Inflammatory macrophage treated with lipopolysaccharide for 1 hour (primary cell): ENCODE measurements at regions not wholly inside any gene's neighbourhood (a gene's known extent, or its start where the extent isn't known, plus 50 kb on each side); places are given as distances from the start of the nearest gene placed in this dataset.
A peak's percentile ranks its signal among the peaks of the same experiment; 100 is the strongest.

Source experiments
- DNase-seq, 2 donors: peaks; one replicate each; pipeline ENCODE4 v3.0.0-alpha.2; 2020 to 2022

DNA sequence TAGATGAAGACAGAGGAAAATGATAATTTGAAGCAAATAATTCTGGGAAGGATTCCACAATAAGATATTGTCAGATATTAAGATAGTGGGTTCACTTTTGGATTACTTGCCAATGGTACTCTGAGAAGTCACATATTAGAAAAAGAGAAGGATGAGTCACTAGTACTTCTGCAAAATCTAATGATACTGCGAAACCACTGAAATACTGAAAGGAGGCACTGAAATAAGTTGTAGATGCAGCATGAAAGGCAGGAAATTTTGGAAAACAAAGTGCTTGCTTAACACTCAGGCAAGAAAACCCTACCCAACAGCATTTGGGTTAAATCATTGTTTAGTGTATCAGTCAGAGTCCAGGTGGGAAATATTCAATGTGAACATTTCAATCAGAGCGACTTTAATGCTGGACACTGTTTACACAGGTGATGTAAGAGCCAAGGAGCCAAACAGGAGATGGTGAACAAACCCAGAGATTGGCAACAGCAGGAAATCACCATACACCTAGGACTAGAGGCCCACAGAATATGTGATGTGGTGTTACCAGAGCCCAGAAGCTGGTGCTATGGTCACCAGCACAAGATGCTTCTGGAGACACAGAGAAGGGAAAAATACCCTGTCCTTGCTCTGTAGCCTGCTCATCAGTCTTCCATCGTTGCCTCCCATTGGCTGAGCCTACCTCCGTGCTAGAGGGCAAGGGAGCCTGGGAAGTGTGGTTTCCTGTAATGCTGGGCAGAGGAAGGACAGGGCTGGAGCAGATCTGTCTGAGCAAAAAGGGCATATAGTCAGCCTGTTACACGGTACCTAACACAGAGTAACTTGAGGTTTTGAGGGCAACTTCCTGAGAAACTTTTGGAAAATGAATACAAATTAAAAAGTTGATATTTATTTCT, 204.7 kb upstream of the ITGA4 start:
- DNase-seq: peak; percentile 85 to 89

DNA sequence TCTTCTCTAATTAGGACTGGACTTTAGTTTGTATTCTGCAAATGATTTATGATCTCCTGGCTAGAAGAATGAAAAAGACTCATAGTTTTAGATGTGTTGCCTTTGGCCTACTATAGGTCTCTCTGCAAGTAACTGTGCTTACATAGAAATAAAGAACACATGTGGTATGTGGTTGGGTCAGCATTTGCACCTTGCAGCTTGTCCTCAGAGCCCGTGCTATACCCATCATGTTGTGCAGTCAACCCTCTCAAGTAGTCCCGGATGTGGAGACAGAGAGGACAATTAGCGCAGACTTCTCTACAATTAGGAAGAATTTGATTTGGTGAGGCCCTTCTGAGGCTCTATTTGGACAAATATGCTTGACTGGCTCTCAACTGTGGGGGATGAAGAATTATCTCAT, 203.7 kb upstream of the ITGA4 start:
- DNase-seq: no peak

- peak; percentile 78 to 82 for DNase-seq
These were observed 201.5 kb upstream of the ITGA4 start for GRCh38 chr2:181255651-181256050.

DNA sequence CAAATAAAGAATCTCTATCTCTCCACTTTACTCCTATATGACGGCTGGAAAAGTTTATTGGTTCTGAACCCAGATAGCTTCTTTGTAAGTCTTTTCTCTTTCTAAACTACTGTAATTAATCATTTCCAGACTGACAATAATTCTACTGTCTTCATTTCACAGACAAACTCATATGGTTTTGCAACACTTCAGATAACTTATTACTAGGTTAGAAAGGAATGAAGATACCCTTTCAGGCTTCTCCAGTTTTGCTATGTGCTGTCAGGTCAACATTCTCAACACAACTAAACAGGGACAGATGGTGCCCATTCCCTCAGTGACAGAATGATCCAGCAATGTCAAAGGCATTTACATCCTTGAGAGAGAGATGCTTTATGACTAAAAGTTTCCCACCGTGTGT, 198.5 kb upstream of the ITGA4 start:
- DNase-seq: no peak

- DNase-seq: no peak
These were observed 194.4 kb upstream of the ITGA4 start for GRCh38 chr2:181262782-181263181.

GRCh38 chr2:181264001-181264400, 193.2 kb upstream of the ITGA4 start:
- DNase-seq: no peak

- no peak for DNase-seq
These were observed 192.7 kb upstream of the ITGA4 start for GRCh38 chr2:181264441-181264840.

- DNase-seq: no peak
These were observed 190.6 kb upstream of the ITGA4 start for GRCh38 chr2:181266614-181267013.

- no peak for DNase-seq
These were observed 188.9 kb upstream of the ITGA4 start for GRCh38 chr2:181268174-181268867.

GRCh38 chr2:181273986-181274385, 183.2 kb upstream of the ITGA4 start:
- DNase-seq: no peak

DNA sequence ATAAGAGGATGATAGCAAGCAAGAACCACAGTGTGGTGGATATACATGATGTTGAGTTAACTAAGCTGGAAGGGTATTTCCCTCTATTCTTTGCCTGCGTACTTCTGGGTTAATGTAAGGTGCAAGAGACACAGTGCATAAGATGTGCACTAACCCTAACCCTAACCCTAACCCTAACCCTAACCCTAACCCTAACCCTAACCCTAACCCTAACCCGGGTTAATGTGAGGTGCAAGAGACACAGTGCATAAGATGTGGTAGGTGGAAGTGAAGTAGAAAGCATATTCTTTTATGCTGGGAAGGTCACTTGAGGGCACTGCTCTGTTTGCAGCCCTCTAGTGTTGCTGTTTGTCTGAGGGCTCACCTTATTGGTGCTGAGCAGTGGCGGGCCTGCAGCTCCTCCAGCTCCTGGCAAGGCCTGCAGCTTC, 181.5 kb upstream of the ITGA4 start:
- DNase-seq: no peak

DNA sequence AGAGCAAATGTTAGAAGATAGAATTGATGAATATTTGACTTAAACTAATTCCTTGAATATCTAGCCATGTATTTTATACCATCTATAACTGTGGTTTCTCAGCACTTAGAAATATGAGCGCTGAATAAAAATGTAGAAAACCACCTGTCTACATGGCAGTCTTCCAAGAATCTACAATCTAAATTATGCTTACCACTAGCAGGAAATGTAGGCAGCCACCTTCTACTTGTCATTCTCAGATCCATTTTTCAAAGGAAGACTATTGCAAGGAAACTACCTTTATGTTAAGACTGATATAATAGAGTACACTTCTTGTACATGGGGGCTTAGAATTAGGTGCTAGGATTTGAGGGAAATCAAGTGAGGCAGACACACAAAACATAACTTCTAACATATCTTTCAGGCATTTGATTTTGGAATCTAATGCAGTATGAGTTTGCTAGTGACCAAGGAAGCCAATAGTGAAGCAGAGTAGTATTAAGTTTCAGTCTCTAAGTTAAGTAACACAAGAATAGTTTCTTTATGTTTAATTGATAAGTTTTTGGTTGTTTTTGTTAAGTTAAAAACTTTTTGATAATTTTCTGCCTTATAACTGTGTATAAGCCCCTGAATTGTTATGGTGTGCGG, 175.9 kb upstream of the ITGA4 start:
- no peak for DNase-seq

DNA sequence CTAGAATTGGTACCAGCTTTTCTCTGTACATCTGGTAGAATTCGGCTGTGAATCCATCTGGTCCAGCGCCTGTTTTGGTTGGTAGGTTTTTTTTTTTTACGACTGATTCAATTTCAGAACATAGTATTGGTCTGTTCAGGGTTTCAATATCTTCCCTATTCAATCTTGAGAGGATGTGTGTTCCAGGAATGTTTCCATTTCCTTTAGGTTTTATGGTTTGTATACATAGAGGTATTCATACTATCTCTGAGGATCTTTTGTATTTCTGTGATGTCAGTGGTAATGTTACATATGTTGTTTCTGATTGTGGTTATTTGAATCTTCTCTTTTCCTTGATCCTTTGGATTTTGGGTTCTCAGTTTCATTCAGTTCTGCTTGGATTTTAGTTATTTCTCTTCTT, 172.1 kb upstream of the ITGA4 start:
- no peak for DNase-seq

- DNase-seq: no peak
These were observed 167.5 kb upstream of the ITGA4 start for GRCh38 chr2:181289698-181290097.

DNA sequence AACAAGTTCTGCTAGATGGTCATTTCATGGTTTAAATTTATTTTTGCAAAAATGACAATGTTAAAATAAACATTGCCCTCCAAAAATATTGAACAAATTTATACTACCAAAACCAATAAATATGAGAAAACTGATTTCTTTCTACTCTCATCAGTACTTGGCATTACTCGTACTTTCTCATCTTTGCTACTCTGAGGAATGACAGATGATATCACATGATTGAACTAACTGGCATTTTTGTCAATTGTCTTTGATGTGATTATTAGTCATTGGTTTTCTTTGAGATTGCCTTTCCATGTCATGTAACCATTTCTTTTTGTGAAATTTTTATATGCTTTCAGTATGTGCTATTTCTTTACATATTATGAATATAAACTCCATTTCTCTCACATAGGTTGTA, 167.0 kb upstream of the ITGA4 start:
- no peak for DNase-seq

DNA sequence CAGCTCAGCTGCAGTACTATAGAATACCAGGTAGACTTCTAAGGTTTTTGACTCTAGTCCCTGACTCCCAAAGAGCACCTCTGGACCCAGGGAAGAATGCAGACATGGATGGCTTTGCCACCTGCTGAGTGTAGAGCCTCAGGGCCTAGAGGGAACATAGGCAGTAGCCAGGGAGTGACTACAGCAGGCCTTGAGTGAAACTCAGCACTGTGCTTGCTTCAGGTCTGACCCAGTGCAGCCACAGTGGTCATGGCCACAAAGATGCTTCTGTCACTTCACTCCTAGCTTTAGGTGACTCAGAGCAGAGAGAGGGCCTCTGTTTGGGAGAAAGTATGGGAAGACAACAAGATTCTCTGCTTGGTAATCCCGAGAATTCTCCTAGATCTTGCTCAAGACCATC, 162.2 kb upstream of the ITGA4 start:
- no peak for DNase-seq

DNA sequence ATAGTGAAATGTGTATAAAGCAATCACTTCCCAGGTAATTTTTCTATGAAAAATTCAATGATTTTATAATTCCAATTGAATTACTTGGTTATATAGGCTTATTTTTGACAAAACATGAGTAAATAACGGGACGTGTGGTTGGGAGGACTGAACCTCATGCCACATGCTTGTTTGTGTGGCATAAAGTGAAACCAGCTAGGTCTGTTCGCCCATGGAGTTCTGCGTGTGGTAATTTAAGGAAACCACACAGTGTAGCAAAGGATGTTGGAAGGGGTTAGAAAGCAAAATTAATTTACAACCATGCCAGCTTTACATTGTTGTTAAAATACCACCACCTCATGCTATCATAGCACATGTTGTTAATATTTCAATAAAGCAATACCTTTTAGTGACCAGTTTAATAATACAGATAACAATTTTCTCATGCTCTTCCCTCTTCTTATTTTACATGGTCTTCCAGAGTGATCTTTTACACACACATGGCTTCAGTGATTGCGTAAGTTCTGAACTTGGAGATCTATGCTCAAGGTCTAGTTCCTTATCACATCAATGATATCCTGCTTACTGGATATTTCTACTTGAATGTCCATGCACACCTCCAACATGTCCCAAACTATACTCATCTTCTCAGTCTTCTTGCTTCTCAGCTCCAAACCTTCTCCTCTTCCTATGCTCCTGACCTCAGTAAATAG, 156.4 kb upstream of the ITGA4 start:
- peak in 1 of 2 donors; percentile 23 for DNase-seq

DNA sequence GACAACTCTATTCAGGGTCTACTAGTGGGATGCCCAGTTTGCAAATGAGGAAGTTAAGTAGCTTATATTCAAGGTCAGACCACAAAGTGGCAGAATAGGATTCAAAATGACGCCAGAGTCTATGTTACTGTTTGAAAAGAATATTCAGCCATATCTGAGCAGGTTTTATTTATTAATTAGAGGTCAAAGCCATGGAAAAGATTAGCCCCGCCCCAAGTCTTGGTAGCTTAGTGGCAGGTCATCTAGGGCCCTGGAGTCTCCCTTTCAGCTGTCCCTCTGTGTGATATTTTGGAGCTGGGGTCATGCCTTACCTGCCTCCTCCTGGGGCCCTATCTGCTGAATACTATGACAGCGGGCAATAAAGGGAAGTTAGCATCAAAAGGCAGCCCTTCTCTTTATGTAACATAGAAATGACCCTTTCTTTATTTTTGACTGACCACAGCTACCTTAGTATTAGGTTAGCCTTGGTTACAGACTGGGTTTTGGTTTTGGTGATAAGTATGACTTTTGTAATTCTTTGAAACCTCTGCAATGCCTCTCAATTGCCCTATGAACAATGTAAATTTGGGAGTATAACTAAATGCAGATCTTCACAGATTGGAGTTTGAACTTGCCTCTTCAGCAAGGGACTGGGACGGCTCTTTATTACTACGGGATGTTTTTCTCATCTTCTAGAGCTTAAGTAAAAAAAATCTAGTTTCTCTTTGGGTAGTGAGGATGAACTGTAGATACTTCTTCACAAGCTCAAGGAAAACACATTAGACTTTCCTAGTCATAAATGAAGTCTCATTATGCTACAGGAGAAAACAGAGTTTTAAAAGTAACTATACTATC, 153.0 kb upstream of the ITGA4 start:
- DNase-seq: peak in 1 of 2 donors; percentile 22

DNA sequence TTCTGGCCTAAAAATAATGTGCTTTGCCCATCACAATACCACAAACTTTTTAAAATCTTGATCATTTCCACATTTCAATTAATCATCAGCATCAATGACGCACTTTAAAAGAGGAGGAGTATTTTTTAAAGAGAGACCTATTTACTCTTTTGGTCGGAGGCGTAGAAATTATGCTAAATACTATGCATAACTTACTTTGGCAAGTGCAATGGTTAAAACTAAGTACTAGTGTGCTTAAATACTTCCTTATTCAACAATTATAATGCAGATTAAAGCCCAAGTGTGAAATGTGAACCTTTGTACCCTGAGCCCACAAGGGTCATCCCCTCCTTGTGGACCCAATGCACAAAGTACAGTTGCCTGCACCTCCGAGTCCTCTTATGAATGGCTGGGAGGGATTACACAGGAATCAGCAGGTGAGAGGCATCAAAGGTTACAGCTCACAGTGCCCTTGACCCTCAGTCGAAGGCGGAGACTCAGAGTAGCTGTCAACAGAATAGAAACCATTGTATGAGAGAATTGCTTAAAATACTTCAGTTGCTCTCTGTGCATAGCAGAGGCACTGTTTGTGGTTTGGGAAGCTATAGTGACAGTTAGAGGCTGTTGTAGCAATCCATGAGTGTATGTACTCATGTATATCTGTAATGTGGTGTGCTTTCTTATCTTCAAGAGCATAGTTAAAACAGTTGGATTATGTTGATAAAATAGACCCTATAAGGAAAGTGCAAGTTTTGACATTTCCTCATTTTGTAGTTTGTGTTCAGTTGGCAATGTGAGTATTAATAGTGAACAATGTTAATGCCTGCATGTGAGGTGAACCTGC, 151.7 kb upstream of the ITGA4 start:
- peak in 1 of 2 donors; percentile 31 for DNase-seq

- DNase-seq: no peak
These were observed 150.4 kb upstream of the ITGA4 start for GRCh38 chr2:181306785-181307184.
